RWPE2 (cell line): ENCODE measurements at regions not wholly inside any gene's neighbourhood (a gene's known extent, or its start where the extent isn't known, plus 50 kb on each side); places are given as distances from the start of the nearest gene placed in this dataset.

Source experiments
- ATAC-seq: fragments of 200-7000 bp; cut with Tn5 transposase; 3 replicates; pipeline ENCODE4 v1.9.1; 2021; ENCODE audit warnings: low read depth
- DNase-seq: peaks from one replicate; pipeline ENCODE4 v3.0.0-alpha.2; 2020; ENCODE audit warnings: low spot score
- H3K27ac ChIP-seq: fragments of 450-650 bp; 2 replicates; pipeline ENCODE4 v1.5.1; 2017; ENCODE audit warnings: mild to moderate bottlenecking; ENCODE audit not compliant: poor library complexity, severe bottlenecking
- H3K27me3 ChIP-seq: fragments of 250-450 bp; sonication (Bioruptor Pico); 2 replicates; pipeline ENCODE4 v1.5.1; 2021; ENCODE audit warnings: mild to moderate bottlenecking, moderate library complexity; ENCODE audit not compliant: insufficient read depth, poor library complexity, severe bottlenecking
- H3K36me3 ChIP-seq: fragments of 250-450 bp; sonication (Bioruptor Pico); 2 replicates; pipeline ENCODE4 v1.5.1; 2020; ENCODE audit warnings: low read depth, mild to moderate bottlenecking, moderate library complexity
- H3K4me1 ChIP-seq: fragments of 250-450 bp; sonication (Bioruptor Pico); 2 replicates; pipeline ENCODE4 v1.5.1; 2021; ENCODE audit warnings: mild to moderate bottlenecking, moderate library complexity; ENCODE audit not compliant: insufficient read depth, poor library complexity, severe bottlenecking
- H3K4me3 ChIP-seq: fragments of 250-450 bp; sonication (Bioruptor Pico); 2 replicates; pipeline ENCODE4 v1.5.1; 2021; ENCODE audit warnings: mild to moderate bottlenecking, moderate library complexity; ENCODE audit not compliant: severe bottlenecking
- H3K9me3 ChIP-seq: fragments of 250-450 bp; sonication (Bioruptor Pico); 2 replicates; pipeline ENCODE4 v1.5.1; 2021; ENCODE audit warnings: mild to moderate bottlenecking, moderate library complexity; ENCODE audit not compliant: severe bottlenecking
- CTCF ChIP-seq: fragments of 450-650 bp; IDR thresholded peaks from one replicate; pipeline ENCODE4 v1.5.1; 2017; ENCODE audit warnings: mild to moderate bottlenecking, moderate library complexity; ENCODE audit not compliant: poor library complexity, severe bottlenecking

DNA sequence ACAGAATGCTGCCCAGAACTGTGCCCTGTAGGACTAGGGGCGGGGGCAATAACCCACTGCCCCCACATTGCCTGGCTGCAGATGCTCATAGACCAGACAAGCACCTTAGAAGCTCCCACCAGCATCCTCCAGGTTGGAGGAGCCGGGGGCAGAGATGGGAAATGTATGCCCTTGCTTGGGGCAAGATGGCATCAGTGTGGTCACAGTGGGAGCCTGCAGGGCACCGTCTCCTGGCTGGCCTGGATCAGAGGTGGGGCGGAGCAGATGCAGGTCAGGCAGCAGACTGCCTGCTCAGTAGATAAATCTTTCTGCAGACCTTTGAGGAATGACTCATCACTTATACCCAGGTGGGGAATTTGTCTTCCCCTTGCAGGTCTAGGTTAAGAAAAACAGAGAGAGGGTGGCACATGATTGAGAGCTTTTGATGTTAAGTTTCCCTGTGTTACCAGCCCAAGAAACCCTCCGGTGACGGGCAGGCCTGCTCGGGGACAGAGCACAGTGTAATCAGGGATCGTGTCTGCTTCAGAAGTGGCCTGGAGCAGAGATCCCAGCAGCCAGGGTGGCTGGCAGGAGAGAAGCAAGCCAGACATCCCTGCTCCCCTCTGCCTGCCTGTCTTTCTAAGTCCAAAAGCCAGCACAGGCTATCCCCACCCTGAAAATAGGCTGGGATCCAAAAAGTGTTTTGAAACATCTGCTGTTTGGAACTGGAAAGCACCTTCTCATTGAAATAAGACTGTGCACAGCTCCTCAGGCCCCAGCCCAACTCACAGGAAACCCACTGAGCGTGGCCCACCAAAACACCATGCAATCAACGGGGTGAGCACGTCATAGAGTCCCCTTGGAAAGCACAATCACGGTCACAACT, 50.7 kb upstream of the RPL38 start:
- H3K27me3 ChIP-seq: peaks cover 2% of the 10 kb centered on the region
- ATAC-seq (peak; percentile 23; the same call in 1 of the 3 replicates), DNase-seq (peak; percentile 41)
- H3K4me1 ChIP-seq: no peaks in the 10 kb centered on the region
- TF ChIP-seq CTCF: no peak
- H3K27ac ChIP-seq: no peak overlapping the region
- H3K9me3 ChIP-seq: no peaks in the 10 kb centered on the region
- no peaks in the 10 kb centered on the region for H3K36me3 ChIP-seq
- no peak overlapping the region for H3K4me3 ChIP-seq

DNA sequence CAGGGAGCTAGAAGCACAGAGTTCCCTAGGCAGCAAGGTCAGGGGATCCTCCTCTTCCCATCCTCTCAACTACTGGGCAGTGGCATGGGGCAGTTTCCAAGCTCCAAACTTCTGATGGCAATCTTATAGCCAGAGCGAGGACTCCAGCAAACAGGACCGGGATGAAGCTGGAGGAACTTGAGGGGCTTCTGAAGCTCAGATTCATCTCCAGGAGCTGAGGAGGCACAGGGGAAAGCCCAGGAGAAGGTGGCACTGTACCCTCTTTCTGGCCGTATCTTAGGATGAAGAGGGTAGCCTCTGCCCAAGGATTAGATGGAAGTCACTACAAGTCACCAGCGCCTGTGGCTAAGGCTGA, 50.0 kb upstream of the RPL38 start:
- no peak for ATAC-seq
- no peak for TF ChIP-seq CTCF
- H3K36me3 ChIP-seq: no peaks in the 10 kb centered on the region
- no peaks in the 10 kb centered on the region for H3K4me1 ChIP-seq
- H3K27me3 ChIP-seq: peaks cover 3% of the 10 kb centered on the region
- H3K9me3 ChIP-seq: no peaks in the 10 kb centered on the region
- DNase-seq: no peak
- H3K27ac ChIP-seq: no peak overlapping the region
- no peak overlapping the region for H3K4me3 ChIP-seq
